ENCODE measurements at regions not wholly inside any gene's neighbourhood (a gene's known extent, or its start where the extent isn't known, plus 50 kb on each side); places are given as distances from the start of the nearest gene placed in this dataset.
"Not testable (repeated sequence)": the region's sequence is repeated elsewhere in the genome, so short reads cannot be mapped to it uniquely, and the experiment has no call there.

DNA sequence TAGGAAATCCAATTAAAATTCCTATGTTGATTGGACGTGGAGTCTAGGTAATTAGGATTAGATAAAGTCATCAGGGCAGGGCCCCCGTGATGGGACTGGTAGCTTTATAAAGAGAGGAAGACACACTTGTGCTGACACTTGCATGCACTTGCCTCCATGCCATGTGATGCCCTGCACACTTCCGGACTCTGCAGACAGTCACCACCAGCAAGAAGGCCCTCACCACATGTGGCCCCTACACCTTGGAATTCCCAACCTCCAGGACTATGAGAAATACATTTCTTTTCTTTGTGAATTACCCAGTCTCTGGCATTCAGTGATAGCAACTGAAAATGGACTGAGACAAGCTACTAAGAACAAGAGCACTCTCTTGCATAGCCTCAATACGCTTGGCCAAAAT lies 90.6 kb downstream of the CRYGS start:
- no peak for DNase-seq

DNA sequence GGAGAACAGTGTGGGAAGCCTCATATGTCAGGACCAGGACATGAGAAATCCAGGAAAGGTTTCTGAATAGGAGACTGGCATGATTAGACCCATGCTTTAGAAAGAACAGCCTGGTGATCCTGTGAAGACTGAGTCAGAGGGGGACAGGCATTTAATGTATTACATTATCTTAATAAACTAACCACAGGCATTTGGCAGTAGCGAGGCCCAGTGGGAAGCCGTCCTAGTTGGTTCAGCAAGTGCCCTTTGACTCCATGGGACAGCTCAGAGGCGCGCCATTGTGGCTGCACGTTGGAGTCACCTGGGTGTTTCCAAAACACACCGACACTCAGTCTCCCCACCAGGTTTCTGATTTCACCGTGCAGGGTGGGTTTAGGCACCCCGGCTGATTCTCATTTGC lies 90.5 kb upstream of the DGKG start:
- no peak for DNase-seq

DNA sequence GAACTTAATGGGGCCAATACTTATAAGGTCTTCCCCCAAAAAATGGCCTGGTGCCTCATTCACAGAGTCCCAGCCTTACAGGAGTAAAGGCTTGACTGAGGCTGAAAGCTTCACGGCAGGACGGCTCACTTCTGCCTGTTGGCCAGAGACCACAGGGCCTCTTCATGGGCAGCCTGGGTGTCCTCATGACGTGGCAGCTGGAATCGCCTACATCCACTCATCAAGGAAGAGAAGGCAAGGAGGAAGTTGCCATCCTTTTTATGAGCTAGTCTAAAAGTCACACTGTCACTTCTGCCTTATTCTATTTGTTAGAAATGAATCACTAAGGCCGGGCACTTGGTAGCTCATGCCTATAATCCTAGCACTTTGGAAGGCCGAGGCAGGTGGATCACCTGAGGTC lies 89.3 kb upstream of the DGKG start:
- no peak for DNase-seq

DNA sequence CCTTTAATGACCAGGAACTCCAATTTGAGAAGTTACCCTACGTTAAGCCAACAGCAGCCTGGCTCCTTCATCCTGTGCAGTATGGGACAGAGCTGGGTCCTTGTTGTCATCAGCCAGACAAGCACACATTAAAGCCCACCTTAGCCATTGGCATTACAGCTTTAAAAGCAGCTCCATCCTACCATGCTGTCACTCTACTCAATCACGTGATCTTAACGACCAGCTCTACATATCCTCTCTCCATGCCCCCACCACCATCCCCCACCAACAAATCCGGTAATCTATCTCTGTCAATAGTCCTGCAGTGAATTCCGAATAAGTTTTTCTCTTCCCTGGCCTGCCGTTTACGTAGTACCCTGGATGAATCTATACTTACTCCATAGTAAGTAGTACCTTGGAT lies 82.9 kb upstream of the DGKG start:
- no peak for DNase-seq

DNA sequence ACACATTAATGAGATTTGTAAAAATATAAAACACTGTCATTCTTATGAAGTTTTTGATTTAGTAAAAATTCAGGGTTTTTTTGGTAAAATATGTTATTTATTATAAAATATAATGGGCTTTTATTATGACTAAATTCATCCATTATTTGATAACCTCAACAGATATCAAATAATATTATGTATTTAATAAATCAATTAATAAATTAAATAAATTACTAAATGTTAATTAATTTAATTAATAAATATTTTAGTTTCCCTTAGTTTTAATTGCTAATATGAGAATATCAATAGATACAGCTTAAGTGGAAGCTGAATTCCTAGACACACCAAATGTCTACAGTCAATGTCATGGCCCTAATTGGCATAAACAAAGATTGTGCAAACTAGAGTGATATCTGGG lies 82.3 kb upstream of the DGKG start:
- no peak for DNase-seq

DNA sequence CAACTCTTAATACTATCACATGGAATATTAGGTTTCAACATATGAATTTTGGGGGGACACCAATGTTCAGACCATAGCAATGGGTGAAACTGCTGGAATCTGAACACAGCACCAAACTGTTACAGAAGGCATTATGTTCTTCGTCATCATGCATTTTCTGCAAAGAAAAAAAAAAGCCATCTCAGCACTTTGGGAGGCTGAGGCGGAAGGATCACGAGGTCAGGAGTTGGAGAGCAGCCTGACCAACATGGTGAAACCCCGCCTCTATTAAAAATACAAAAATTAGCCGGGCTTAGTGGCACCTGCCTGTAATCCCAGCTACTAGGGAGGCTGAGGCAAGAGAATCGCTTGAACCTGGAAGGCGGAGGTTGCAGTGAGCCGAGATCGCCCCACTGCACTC lies 80.9 kb upstream of the DGKG start:
- not testable (repeated sequence) for DNase-seq

DNA sequence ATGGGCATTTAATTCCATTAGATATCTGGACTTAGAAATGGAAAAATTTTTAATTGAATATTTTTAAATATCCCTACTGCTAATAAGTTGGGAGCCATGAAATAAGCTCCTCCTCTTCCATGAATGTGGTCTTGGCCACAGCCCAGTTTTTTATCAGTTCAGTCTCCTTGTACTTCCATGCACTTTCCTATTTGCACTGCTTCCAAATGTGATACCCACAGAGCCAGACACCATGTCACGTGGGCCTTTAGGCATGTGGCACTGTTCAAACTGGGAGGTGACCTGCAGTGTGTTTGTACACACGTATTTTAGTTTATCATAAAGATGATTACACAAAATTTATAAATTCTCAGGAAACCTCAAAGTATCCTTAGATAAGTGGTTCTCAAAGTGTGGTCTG lies 80.1 kb upstream of the DGKG start:
- no peak for DNase-seq

DNA sequence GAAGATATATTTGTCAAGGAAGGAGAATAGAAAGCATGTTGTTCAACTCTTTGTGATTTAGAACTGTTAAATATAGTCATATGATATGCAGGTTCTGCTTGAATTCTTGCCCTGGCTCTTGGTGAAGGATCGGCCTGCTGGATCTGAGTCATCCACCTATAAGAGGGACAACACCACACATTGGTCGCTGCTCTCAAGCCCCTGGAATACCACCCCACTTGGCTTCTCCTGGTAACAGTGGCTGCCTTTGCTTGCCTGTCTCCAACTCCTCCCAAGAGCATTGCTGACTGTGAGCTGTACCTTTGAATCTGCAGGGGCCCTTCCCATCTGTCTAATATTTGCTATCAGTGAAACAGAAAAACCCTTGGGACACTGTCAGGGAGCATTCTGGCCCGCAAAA lies 78.9 kb upstream of the DGKG start:
- DNase-seq = no peak

DNA sequence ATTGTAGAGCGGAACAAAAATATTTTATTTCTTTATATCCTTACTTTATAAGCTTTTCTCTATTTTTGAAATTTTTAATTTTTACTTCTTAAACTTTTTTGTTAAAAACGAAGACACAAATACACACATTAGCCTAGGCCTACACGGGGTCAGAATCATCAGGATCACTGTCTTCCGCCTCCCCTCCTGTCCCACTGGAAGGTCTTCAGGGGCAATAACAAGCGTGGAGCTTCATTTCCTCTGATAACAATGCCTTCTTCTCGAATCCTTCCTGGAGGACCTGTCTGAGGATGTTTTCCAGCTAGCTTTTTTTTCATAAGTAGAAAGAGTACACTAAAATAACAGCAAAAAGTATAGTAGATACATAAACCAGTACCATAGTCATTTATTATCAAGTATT lies 77.7 kb upstream of the DGKG start:
- DNase-seq = no peak

DNA sequence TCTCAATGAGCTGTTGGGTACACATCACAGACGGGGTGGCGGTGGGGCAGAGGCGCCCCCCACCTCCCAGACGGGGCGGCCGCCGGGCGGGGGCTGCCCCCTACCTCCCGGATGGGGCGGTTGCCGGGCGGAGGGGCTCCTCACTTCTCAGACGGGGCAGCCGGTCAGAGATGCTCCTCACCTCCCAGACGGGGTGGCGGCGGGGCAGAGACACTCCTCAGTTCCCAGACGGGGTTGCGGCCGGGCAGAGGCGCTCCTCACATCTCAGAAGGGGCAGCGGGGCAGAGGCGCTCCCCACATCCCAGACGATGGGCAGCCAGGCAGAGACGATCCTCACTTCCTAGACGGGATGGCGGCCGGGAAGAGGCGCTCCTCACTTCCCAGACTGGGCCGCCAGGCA lies 73.3 kb upstream of the DGKG start:
- DNase-seq = not testable (repeated sequence)

DNA sequence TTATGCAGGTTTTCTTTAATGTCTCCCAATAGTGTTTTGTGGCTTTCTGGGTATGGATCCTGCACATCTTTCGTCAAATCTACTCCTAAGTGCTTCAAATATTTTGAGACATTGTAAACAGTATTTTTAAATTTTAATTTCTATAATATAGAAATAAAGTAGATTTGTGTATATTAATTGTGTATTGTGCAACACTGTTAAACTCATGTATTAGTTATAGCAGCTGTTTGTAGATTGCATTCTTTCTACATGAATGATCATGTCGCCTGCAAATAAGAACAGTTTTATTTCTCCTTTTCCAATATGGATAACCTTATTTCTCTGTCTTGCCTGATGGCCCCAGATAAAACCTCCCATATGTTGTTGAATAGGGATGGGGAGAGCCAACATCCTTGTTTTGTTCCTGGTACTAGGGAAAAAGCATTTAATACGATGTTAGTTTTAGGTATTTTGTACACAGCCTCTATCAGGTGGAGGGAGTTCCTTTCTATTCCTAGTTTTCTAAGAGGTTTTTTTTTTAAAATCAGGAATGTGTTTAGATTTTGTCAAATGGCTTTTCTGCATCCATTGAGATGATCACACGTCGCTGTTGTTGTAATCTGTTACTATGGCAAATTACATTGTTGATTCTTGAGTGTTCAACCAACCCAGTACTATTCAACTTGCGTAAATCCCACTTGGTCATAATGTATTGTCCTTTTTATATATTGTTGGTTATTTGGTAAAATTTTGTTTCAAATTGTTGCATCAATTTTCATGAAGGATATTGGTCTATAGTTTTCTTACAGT lies 71.1 kb upstream of the DGKG start:
- no peak for DNase-seq

DNA sequence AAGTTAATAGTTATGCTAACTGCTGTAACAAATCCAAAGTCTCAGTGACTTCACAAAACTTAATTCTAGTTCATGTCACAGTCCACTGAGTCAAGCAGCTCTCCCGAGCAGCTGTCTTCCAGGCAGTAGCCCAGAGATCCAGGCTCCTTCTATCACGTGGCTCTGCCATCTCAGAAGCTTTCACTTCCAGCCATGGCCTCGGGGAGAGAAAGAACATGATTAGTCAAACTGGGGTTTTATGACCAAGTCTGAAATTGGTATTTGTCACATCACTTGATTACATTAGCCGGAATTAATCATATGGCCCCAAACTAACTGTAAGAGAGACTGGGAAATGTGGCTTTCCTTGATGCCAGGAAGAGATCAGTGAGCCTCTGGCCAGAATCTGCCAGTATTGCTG lies 70.2 kb upstream of the DGKG start:
- no peak for DNase-seq

DNA sequence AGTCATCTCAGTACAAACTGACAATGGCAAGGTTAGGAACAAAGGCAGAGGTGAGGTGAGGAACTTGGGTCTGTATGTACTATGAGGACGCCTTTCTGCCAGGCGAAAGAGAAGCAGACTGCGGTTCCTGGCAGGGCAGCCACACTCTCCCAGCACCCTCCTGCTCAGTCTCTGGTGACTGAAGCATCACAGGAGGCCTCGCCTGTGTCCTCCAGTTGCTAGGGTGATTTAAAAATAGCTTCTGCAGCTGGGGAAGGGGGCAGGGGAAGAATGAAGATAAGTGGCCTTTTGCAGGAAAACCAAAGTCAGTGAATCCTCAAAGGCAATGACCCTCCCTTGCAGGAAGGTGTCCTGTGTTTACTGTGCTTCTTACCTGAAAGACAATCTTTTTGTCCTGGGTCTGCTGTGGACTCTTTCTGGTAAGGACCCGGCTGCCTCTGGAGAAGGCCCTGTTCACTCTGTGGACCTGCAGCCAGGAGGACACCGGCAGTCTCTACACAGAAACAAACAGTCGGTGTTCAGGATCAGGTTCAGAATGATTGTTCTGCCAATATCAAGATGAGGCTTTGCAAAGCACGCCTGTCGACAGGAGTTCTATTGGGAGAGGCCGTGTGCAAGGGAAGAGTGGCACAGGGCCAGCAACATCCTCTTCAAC lies 65.7 kb upstream of the DGKG start:
- DNase-seq = no peak

DNA sequence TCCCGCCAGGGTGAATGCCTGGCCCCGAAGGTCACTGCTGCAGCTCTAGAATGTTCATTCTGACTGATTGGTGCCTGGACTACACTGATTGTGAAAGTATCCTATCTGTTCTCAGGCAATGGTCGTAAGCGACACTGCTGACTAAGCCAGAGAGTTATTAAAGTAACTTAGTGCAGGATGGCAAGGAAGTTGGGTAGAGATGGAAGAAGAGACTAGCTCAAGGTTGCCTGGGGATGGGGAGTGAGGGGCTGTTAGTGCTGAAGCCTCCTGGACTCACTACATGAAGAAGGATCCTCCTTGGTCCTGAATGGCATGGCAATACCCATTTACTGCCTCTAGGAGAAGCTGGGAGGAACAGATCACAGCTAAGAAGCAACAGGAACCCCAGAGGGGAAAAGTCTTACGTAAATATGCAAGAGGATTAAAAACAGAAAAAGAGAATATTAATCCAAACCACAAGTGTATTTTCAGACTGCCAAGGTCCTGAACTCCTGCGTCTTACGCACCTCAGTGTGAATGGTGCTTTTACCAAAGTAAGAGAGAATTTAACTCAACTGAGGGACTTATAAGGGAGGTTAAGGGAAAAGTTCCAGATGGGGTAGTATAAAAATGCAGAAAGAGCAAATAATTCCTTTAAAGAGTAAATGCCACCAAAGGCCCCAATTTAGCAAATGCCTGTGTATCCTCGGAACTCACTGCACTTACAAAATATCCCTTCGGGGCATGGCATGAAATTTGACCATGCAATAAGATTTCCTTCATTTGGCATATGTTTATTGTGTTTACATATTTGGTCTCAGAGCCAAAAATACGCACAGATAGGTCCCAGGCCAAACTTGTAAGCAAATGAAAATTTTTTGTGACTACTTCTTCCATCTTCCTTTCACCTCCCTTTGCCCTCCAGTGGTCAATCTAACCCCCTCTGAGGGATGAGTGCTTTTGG lies 64.0 kb upstream of the DGKG start:
- DNase-seq = no peak

DNA sequence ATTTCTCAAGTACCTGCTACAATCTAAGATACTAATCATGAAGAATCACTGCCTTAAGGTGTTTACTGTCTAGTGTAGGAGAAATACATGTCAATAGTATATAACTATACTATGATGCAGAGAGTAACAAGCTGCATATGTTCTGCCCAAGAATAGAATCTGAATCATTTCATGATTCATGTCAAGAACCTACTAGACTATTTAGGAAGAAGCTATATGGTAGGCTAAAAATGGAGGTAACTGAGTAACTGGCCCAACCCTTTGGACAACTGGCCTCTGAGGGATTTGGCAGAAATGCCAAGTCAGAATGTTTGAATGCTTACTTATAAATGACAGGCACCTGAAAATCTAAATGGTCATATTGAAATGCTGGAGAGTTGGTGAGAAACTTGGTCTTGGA lies 59.9 kb upstream of the DGKG start:
- no peak for DNase-seq

DNA sequence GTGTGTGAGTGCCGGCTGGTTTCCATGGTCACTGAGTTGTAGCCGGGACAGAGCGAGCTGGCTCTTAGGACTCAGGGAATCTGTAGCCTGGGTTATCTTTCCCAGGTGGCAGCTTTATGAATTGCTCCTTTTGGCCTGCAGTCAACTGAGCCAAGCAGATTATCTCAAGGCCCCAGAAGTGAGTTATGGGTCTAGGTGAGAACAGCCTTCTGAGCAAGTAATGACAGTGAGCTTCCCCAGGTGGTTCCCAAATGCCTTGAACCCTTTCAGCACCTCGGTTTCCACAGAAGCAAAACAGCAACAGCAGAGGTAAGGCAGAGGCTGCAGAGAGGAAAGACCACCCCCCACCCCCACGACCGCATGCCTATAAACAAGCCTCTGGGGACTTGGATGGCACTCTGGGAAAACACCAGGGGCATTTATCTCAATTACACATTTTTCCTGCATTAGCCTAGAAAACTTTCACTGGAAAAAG lies 56.7 kb upstream of the DGKG start:
- no peak for DNase-seq

DNA sequence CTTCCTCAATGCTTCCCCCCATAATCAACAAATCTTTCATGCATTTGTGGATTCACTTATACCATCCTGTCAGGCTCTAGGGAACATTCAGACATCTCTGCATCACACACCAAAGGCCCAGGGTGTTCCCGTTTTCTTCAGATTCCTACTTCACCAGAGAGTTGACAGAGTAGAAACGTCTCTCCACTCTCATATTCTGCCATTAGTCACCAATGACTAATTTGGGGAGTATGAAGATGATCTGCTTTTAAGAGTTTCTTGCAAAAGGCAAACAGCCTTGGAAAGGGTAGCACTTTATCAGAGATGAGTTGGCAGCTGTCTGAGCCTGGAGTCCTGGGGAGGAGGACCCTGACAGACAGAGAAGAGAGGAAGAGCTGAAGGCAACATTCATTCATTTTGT lies 55.8 kb upstream of the DGKG start:
- no peak for DNase-seq

DNA sequence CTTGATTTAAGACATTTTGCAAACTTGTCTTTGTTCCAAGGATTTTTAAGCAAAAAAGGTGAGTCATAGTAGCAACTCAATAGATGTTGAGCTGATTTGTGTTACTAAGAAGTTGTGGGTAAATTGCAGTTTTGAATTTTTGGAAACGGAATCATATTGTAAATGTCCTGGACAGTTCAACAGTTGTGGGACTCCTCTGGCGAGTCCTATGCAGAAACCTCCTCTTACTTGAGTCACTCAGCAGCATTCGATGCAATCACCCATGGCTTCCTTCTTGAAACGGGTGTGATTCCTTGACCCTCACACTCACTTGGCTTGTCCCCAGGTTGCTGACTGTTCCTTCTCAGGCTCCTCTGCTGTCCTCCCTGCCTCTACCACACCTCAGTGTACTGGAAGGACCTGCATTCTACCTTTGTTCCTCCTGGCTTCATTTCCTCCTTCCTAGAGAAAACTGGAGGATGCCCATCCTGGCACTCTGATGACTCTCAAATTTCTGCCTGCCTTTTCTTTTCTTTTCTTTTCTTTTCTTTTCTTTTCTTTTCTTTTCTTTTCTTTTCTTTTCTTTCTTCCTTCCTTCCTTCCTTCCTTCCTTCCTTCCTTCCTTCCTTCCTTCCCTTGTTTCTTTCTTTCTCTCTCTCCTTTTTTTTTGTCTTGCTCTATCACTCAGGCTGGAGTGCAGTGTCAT lies 52.8 kb upstream of the DGKG start:
- no peak for DNase-seq

DNA sequence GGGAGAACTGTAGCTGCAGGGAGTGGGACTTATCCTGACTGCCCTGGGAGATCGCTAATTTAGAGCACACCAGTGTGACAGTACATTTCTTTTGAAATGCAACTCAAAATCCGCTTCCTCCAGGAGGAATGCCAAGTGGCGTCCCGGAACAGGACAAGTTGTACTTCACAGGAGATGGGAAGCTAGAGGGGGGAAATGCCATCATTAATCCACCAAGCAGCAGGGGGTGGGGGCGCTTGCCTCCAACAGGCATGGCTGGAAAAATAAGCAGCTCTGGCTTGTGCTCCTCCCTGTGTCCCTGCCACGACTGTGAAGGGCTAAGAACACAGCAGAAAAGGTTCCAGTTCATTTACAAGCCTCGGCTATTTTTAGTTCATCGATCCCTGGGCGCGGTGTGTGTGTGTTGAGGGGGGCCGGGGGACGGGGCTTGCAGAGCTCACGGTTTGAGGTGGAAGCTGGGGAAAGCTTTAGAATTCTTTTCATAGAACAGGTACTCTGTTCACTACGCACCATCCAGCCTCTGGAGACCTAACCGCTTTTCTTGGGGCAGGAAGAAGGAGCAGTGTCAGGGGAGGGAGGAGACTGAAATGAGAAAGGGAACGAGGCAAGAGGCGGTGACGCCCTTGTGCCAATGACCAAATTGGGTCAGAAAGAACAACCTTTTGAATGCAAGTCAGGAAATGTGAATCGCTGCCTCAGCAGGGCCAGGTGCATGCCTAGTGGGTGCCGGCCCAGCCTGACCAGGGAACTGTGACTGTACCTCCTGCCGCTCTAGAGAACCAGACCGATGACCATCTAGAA lies 51.8 kb upstream of the DGKG start:
- DNase-seq = peak; percentile 8

DNA sequence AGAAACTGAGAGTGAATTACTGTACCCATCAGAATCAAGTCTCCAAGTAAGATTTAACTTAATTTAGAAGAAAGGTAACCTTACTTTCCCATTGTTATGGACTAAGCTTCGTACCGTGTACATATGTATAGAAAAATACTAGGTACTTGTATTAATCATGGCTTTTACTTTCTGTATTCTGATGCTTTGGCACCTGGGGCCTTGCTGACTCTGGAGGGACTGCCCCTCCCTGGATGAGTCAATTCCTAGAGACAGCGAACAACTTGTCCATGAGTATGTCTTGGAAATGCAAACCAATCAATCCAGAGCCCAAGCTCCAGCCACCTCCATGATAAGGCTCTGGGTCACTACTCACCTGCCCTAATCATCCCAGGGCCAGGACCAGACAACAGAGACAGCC lies 50.0 kb upstream of the DGKG start:
- no peak for DNase-seq
